ENCODE measurements at regions not wholly inside any gene's neighbourhood (a gene's known extent, or its start where the extent isn't known, plus 50 kb on each side); places are given as distances from the start of the nearest gene placed in this dataset.

DNA sequence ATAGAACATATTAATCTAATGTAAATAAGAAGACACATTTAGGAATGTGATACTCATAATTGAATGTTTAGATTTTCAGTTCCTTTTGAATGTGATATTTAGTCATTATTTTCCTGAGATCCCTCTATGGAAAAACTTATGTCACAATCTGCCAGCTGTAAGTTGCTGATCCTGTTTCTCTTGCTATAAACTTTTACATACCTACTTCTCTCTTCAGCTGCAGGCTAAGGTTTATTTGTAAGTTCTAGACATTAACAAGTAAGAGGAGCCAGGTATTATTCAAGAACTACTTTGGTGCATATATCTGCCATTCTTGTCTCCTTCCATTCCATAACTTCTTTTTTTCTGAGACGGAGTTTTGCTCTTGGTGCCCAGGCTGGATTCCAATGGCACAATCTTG lies 462.4 kb downstream of the PRR16 start:
- H3K9ac ChIP-seq = no peak overlapping the region
- TF ChIP-seq USF1 (IDR thresholded peaks at IDR 0.05; ENCODE audit: borderline replicate concordance, low read depth) = no peak
- no peak for TF ChIP-seq MXI1 (IDR thresholded peaks at IDR 0.05; ENCODE audit: low read depth, low read length)
- TF ChIP-seq, protein P1, sequence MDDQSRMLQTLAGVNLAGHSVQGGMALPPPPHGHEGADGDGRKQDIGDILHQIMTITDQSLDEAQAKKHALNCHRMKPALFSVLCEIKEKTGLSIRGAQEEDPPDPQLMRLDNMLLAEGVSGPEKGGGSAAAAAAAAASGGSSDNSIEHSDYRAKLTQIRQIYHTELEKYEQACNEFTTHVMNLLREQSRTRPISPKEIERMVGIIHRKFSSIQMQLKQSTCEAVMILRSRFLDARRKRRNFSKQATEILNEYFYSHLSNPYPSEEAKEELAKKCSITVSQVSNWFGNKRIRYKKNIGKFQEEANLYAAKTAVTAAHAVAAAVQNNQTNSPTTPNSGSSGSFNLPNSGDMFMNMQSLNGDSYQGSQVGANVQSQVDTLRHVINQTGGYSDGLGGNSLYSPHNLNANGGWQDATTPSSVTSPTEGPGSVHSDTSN (IDR thresholded peaks at IDR 0.05) = no peak
- no peak for TF ChIP-seq EP300 (IDR thresholded peaks at IDR 0.05; ENCODE audit: borderline replicate concordance in 1 of 2, low read depth in 1 of 2, low read length in 1 of 2)
- no peak for TF ChIP-seq RFX5 (IDR thresholded peaks at IDR 0.05; ENCODE audit: low read length)
- TF ChIP-seq REST (IDR thresholded peaks at IDR 0.05; ENCODE audit: low read depth, low read length) = no peak
- no peak for TF ChIP-seq TCF12 (IDR thresholded peaks at IDR 0.05)
- TF ChIP-seq GATA2 (CRISPR knock-in tag; IDR thresholded peaks at IDR 0.05) = no peak
- no peak for TF ChIP-seq YY1 (IDR thresholded peaks at IDR 0.05; ENCODE audit: low read depth)
- TF ChIP-seq GABPA (IDR thresholded peaks at IDR 0.05; ENCODE audit: low read depth) = no peak
- no peak for TF ChIP-seq EZH2phosphoT487 (IDR thresholded peaks at IDR 0.05; ENCODE audit: borderline replicate concordance, low read depth)
- TF ChIP-seq IRF3 (IDR thresholded peaks at IDR 0.05; ENCODE audit: low read depth, low read length) = no peak
- no peak for TF ChIP-seq MEF2A (IDR thresholded peaks at IDR 0.05; ENCODE audit: borderline replicate concordance, low read depth)
- TF ChIP-seq FOXJ3 (CRISPR knock-in tag; IDR thresholded peaks at IDR 0.05) = no peak
- no peak for TF ChIP-seq POLR2AphosphoS5 (IDR thresholded peaks at IDR 0.05; ENCODE audit: low read depth, low read length)
- TF ChIP-seq, protein P2, sequence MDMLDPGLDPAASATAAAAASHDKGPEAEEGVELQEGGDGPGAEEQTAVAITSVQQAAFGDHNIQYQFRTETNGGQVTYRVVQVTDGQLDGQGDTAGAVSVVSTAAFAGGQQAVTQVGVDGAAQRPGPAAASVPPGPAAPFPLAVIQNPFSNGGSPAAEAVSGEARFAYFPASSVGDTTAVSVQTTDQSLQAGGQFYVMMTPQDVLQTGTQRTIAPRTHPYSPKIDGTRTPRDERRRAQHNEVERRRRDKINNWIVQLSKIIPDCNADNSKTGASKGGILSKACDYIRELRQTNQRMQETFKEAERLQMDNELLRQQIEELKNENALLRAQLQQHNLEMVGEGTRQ (IDR thresholded peaks at IDR 0.05; ENCODE audit: borderline replicate concordance, low read depth, low read length) = no peak
- TF ChIP-seq TEAD4 (IDR thresholded peaks at IDR 0.05; ENCODE audit: borderline replicate concordance, insufficient read depth) = no peak
- TF ChIP-seq, protein P3, sequence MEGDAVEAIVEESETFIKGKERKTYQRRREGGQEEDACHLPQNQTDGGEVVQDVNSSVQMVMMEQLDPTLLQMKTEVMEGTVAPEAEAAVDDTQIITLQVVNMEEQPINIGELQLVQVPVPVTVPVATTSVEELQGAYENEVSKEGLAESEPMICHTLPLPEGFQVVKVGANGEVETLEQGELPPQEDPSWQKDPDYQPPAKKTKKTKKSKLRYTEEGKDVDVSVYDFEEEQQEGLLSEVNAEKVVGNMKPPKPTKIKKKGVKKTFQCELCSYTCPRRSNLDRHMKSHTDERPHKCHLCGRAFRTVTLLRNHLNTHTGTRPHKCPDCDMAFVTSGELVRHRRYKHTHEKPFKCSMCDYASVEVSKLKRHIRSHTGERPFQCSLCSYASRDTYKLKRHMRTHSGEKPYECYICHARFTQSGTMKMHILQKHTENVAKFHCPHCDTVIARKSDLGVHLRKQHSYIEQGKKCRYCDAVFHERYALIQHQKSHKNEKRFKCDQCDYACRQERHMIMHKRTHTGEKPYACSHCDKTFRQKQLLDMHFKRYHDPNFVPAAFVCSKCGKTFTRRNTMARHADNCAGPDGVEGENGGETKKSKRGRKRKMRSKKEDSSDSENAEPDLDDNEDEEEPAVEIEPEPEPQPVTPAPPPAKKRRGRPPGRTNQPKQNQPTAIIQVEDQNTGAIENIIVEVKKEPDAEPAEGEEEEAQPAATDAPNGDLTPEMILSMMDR (IDR thresholded peaks at IDR 0.05) = no peak
- no peak for TF ChIP-seq FOSL2 (IDR thresholded peaks at IDR 0.05; ENCODE audit: borderline replicate concordance, low read depth)
- no peak overlapping the region for H3K27ac ChIP-seq (ENCODE audit: low read depth in 2 of 2, low read length in 1 of 2)
- no peaks in the 10 kb centered on the region for H3K9me2 ChIP-seq
- no peak overlapping the region for H3K4me2 ChIP-seq
- H3K4me1 ChIP-seq (ENCODE audit: control insufficient read depth in 1 of 2, insufficient read depth in 2 of 2, low read depth in 1 of 2, low read length in 1 of 2) = no peaks in the 10 kb centered on the region; a peak in 1 of 4 replicates
- DNase-seq = no peak
- ChIA-PET POLR2A (no interaction called here), CTCF (no interaction called here)
- no peaks in the 10 kb centered on the region for H3K36me3 ChIP-seq (replicated peaks in 1 of 2; ENCODE audit: control insufficient read depth in 1 of 2, insufficient read depth in 2 of 2, low read length in 1 of 2)
- H2AFZ ChIP-seq (ENCODE audit: low read depth) = no peak overlapping the region
- no peaks in the 10 kb centered on the region for H3K27me3 ChIP-seq (ENCODE audit: insufficient read depth)
- no peaks in the 10 kb centered on the region for H3K9me3 ChIP-seq
- H3F3A ChIP-seq (replicated peaks; ENCODE audit: insufficient read depth) = no peaks in the 10 kb centered on the region
- H3K4me3 ChIP-seq (ENCODE audit: low read depth in 2 of 2, low read length in 1 of 2) = no peak overlapping the region
- WGBS (ENCODE audit: low lambda C conversion rate) = 82% methylated on average over 1 of the region's 1 CpG
- no peaks in the 10 kb centered on the region for H4K20me1 ChIP-seq (ENCODE audit: insufficient read depth)
- H3K79me2 ChIP-seq (ENCODE audit: insufficient read depth) = no peaks in the 10 kb centered on the region

All from SK-N-SH (cell line).